Stomach (tissue), 8 donors: ENCODE measurements at regions not wholly inside any gene's neighbourhood (a gene's known extent, or its start where the extent isn't known, plus 50 kb on each side); places are given as distances from the start of the nearest gene placed in this dataset.

ENCODE experiments used
- DNase-seq, 2 donors: peaks; one replicate each; pipeline versions ENCODE4 v3.0.0 to v3.0.0-alpha.2; 2013 to 2019
- H3K27ac ChIP-seq, 5 donors: fragments of 200-600 bp in 4 of 5; sonication (generic) in 4 of 5; one replicate each; pipeline ENCODE4 v1.5.1; 2013 to 2019; ENCODE audit warnings: mild to moderate bottlenecking in 1 of 5, moderate library complexity in 1 of 5
- H3K27me3 ChIP-seq, 3 donors: fragments of 200-600 bp; sonication (generic); one replicate each; pipeline ENCODE4 v1.5.1; 2017 to 2019; ENCODE audit warnings: mixed run types in 1 of 3
- H3K36me3 ChIP-seq, 4 donors: fragments of 200-600 bp; sonication (generic); 1 replicate in 3 of 4; 2 replicates in 1 of 4; pipeline ENCODE4 v1.5.1; 2016 to 2019
- H3K4me1 ChIP-seq, 4 donors: fragments of 200-600 bp; sonication (generic); one replicate each; pipeline ENCODE4 v1.5.1; 2016 to 2019
- H3K4me3 ChIP-seq, 4 donors: fragments of 200-600 bp; sonication (generic) in 3 of 4; one replicate each; pipeline ENCODE4 v1.5.1; 2016 to 2019; ENCODE audit warnings: mild to moderate bottlenecking in 1 of 4
- H3K9me3 ChIP-seq, 4 donors: fragments of 200-600 bp; sonication (generic); one replicate each; pipeline ENCODE4 v1.5.1; 2016 to 2019
- EP300 ChIP-seq: sonication (generic); formaldehyde crosslinking; IDR thresholded peaks from one replicate; pipeline ENCODE4 v1.6.1; 2017; ENCODE audit warnings: antibody characterized with exemption
- POLR2A ChIP-seq, 4 donors: fragments of 450-650 bp; IDR thresholded peaks; one replicate each; pipeline ENCODE4 v1.6.1; 2016; ENCODE audit warnings: antibody characterized with exemption in 4 of 4, control low read depth in 2 of 4, mild to moderate bottlenecking in 1 of 4, moderate library complexity in 1 of 4
- POLR2AphosphoS5 ChIP-seq, 3 donors: sonication (generic); formaldehyde crosslinking; IDR thresholded peaks; one replicate each; pipeline ENCODE4 v1.6.1; 2016; ENCODE audit warnings: antibody characterized with exemption in 3 of 3
- WGBS, 5 donors: extraction: QIAGEN DNeasy Blood & Tissue Kit in 3 of 5; methylation state at CpG; one replicate each; pipeline versions ENCODE4 v1.1.5 to v1.1.7; 2013 to 2018; 5-methylcytosine and 5-hydroxymethylcytosine counted together
- intact Hi-C: fragments of 100-400 bp; cut with DNase I; formaldehyde crosslinking; loops from one replicate; pipeline ENCODE4 v1.15.1; 2023; ENCODE audit warnings: low total_unique reads
- TF ChIP-seq, protein P1 (sequence below), 7 experiments: fragments of 450-650 bp in 4 of 7; fragments of 200-600 bp in 3 of 7; sonication (generic) in 3 of 7; IDR thresholded peaks; one replicate each; pipeline ENCODE4 v1.5.1; 2016 to 2019; ENCODE audit warnings: antibody characterized with exemption in 7 of 7, control low read depth in 2 of 7, mild to moderate bottlenecking in 1 of 7
- donor health status: healthy with polysubstance abuse.
- donor health status: Bipolar disorder and iron deficiency.
- donor health status: healthy.

DNA sequence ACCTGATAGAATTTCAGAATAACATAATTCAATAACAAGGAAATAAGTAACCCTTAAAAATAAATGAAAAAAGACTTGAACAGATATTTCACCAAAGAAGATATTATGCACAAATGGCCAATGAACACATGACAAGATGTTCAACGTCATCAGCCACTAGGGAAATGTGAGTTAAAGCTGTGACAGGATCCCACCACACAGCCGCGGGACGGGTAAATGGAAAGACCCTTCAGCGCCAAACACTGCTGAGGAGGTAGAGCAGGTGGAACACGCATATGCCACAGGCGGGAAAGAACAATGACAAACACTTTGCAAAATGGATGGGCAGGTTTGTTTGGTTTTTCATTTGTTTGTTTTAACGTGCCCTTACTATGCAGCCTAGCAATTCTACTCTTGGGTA is 86.1 kb upstream of the RNF32 start:
- peaks cover 0 to 3% (median 0%) of the 10 kb centered on the region in 4 donors for H3K36me3 ChIP-seq
- intact Hi-C loops = no loop called here
- H3K27ac ChIP-seq = no peak overlapping the region
- peak in 1 of 2 donors; percentile 10 for DNase-seq
- no peak overlapping the region for H3K4me3 ChIP-seq
- H3K9me3 ChIP-seq = no peaks in the 10 kb centered on the region
- H3K4me1 ChIP-seq = no peaks in the 10 kb centered on the region
- H3K27me3 ChIP-seq = no peaks in the 10 kb centered on the region
- WGBS, 5 donors = 73 to 87% (median 84%) methylated on average over 8 of the region's 8 CpGs
- TF ChIP-seq, protein P1, sequence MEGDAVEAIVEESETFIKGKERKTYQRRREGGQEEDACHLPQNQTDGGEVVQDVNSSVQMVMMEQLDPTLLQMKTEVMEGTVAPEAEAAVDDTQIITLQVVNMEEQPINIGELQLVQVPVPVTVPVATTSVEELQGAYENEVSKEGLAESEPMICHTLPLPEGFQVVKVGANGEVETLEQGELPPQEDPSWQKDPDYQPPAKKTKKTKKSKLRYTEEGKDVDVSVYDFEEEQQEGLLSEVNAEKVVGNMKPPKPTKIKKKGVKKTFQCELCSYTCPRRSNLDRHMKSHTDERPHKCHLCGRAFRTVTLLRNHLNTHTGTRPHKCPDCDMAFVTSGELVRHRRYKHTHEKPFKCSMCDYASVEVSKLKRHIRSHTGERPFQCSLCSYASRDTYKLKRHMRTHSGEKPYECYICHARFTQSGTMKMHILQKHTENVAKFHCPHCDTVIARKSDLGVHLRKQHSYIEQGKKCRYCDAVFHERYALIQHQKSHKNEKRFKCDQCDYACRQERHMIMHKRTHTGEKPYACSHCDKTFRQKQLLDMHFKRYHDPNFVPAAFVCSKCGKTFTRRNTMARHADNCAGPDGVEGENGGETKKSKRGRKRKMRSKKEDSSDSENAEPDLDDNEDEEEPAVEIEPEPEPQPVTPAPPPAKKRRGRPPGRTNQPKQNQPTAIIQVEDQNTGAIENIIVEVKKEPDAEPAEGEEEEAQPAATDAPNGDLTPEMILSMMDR (IDR thresholded peaks at IDR 0.05) = no peak
- no peak for TF ChIP-seq POLR2AphosphoS5 (IDR thresholded peaks at IDR 0.05)
- TF ChIP-seq EP300 = no peak
- no peak for TF ChIP-seq POLR2A (IDR thresholded peaks at IDR 0.05)

DNA sequence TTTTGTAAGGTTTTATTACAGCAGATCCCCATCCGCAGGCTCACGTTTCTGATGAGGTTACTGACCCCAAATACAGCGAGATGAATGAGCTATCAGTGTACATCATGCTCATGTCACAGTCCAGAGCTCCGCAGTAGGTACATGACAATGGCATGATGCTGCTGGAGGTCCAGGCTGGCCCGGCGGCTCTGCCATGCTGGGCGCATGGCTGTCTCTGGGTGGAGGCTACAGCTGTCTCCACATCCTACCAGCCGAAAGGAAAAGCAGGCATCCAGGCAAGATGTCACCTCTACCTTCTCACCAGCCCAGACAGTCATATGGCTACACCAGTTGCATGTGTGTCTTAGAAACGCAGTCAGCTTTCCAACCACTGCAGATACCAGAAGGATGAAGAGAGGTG is 90.9 kb upstream of the RNF32 start:
- peaks cover 0 to 5% (median 0%) of the 10 kb centered on the region in 4 donors for H3K4me1 ChIP-seq
- DNase-seq = no peak
- H3K9me3 ChIP-seq = no peaks in the 10 kb centered on the region
- H3K27me3 ChIP-seq = no peaks in the 10 kb centered on the region
- peaks cover 0 to 4% (median 0%) of the 10 kb centered on the region in 4 donors for H3K36me3 ChIP-seq
- intact Hi-C loops = no loop called here
- TF ChIP-seq EP300 = no peak
- no peak for TF ChIP-seq POLR2AphosphoS5 (IDR thresholded peaks at IDR 0.05)
- TF ChIP-seq, protein P1 (IDR thresholded peaks at IDR 0.05) = no peak
- TF ChIP-seq POLR2A (IDR thresholded peaks at IDR 0.05) = no peak
- no peak overlapping the region for H3K4me3 ChIP-seq
- H3K27ac ChIP-seq = no peak overlapping the region
- 91 to 97% (median 95%) methylated on average over 5 to 9 of the region's 9 CpGs for WGBS, 5 donors

DNA sequence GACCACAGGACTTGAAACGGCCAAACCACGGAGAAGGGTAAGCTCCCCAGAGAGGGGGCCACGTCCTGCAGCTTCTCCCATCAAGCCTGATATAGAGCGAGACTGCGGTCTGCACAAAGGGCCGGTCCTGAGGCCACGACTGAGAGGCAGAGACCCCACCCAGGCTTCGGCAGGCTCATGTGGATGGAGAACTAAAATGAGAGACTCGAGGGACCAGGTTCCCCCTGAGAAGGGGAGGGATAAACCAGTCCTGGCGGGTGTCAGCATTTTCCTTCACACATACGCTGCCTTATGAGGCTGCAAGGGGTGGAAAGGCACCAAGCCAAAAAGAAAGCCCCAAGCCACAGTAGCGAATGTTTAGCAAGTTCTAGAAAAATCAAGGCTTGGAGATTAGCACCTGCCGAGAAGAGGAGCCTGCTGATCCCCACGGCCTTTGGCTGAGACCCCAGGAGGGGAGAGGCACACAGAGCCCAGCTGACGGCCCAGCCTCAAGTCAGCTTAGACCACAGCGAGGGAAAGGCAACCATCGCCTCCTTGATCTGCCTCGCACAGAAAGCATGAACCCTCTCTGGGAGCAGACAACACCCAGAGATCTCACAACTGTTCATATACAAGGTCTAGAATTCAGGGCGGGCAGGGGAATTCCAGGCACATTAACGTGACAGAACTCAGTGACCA is 92.6 kb upstream of the RNF32 start:
- H3K9me3 ChIP-seq = no peaks in the 10 kb centered on the region
- no peaks in the 10 kb centered on the region for H3K27me3 ChIP-seq
- H3K27ac ChIP-seq = no peak overlapping the region
- no peak for DNase-seq
- no peak overlapping the region for H3K4me3 ChIP-seq
- peaks cover 0 to 5% (median 0%) of the 10 kb centered on the region in 4 donors for H3K4me1 ChIP-seq
- no peak for TF ChIP-seq EP300
- TF ChIP-seq, protein P1 (IDR thresholded peaks at IDR 0.05) = no peak
- 76 to 84% (median 77%) methylated on average over 19 to 20 of the region's 20 CpGs for WGBS, 5 donors
- H3K36me3 ChIP-seq = peaks cover 0 to 4% (median 0%) of the 10 kb centered on the region in 4 donors
- intact Hi-C loops = no loop called here

DNA sequence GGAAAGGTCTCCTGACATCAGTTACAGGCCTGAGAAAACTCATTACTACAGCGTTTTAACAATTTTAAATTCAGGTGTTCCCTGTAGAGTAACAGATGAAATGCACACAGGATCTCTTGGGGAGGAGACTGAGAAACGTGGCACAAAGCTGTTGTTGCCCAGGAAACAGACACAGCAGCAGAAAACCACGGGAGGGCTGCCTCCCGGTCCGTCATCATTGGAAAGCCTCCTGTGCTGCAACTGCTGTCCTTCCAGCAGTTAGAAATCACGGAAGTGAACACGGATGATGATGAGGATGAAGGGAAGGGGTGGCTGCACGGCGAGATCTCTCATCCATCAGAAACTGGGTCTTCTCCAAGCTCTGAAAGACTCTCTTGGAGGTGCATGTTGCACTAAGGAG is 94.6 kb upstream of the RNF32 start:
- intact Hi-C loops = no loop called here
- 59 to 69% (median 61%) methylated on average over 9 of the region's 9 CpGs for WGBS, 5 donors
- Histone ChIP-seq H3K4me1 (peaks cover 0 to 5% (median 0%) of the 10 kb centered on the region in 4 donors), H3K36me3 (peaks cover 0 to 4% (median 0%) of the 10 kb centered on the region in 4 donors), H3K9me3 (no peaks in the 10 kb centered on the region), H3K27ac (no peak overlapping the region), H3K27me3 (no peaks in the 10 kb centered on the region), H3K4me3 (no peak overlapping the region)
- TF ChIP-seq, protein P1 (IDR thresholded peaks at IDR 0.05) = no peak
- TF ChIP-seq POLR2A (IDR thresholded peaks at IDR 0.05) (no peak), EP300 (no peak), POLR2AphosphoS5 (IDR thresholded peaks at IDR 0.05) (no peak)
- peak in 1 of 2 donors; percentile 20 for DNase-seq
